NCI-H2171 treated with DMSO at 0.1 percent for 48 hours (cell line): ENCODE measurements at regions not wholly inside any gene's neighbourhood (a gene's known extent, or its start where the extent isn't known, plus 50 kb on each side); places are given as distances from the start of the nearest gene placed in this dataset.
"Not testable (repeated sequence)": the region's sequence is repeated elsewhere in the genome, so short reads cannot be mapped to it uniquely, and the experiment has no call there.

Experiments used
- DNase-seq: peaks from one replicate; lab custom pipeline; 2025; lab: John Stamatoyannopoulos, UW

DNA sequence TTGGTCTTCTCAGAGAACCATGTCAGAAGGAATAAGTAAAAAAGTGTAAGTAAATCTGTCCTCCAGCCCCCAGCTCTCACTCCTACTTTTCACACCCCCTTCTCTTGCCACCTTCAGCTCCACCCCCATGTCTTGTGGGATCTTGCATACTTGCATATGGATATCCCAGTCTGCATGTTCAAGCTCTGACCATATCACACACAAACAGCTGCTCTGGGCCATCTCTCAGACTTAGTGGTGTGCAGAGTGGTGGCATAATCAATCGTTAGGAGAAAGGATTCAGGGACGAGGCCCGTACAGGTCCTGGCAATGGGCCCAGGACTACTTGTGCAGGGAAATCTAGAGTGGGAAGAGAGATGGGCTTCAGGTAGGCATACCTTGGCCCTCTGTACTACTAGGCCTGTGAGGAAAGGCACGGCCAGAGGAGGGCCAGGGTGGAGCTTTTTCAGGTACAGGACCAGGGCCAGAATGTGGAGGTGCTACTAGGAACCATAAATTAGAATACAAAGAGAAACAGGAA, 112.0 kb upstream of the SGK1 start:
- no peak for DNase-seq

DNA sequence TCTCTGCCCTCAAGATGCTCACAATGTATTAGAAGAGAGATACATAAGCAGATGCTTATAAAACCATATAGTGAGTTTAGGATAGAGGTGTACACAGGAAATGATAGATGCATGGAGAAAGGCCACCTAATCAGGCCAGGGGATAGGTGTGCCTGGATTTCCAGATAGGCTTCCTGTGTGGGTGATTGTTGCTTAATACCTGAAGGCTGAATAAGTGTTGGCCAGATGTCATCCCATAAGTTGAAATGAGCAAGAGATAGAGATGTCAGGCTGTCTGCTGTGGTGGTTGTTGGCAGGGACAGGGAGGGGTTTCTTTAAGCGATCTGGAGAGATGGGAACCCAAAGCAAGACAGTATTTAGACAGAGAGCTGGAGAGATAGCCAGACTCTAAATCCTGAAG, 109.8 kb upstream of the SGK1 start:
- no peak for DNase-seq

DNA sequence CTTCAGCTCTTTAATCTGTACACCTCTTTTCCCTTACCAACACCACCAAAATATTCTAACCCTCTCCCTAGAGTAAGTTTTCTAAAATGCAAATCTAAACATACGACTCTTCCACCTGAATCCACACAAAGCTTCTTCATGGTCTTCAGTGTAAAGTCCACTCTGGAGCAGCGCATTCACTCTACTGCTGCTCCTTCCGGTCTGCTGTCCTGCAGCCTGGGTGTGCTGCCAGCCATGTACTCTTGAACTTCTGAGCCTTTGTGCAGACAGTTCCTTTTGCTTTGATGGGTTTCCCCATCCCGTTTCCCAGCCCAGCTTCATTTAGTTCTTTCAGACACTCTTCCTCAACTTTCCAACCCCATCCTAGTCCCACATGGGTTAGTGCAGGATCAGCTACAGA, 108.7 kb upstream of the SGK1 start:
- no peak for DNase-seq

DNA sequence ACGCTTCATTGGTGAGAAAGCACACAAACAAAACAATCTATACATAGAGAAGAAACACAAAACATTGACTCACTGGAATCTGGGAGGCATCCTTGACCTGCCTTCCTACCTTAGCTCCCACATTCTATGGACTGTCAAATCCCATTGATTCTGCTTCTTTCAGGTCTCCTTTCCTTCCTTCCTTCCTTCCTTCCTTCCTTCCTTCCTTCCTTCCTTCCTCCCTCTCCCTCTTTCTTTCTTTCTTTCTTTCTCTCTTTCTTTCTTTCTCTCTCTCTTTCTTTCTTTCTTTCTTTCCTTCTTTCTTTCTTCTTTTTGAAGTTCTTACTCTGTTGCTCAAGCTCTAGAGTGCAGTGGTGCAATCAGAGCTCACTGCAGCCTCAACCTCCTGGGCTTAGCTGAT, 108.0 kb upstream of the SGK1 start:
- DNase-seq = not testable (repeated sequence)

DNA sequence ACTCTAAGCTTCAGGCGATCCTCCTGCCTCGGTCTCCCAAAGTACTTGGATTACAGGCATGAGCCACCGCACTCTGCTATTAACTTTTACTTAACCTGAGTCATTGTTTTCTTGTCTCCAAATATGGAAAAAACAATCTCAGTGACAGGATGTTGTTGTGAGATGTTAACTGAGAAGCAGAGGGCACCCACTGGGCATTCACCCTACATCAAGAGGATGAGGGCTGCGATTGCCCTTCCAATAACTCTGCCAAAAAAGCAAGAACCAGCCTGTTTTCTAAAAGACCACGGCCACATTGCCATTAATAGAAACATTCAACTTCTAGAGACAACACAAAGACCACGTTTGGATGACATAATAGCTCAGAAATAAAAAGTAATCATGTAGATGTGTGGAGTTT, 107.6 kb upstream of the SGK1 start:
- no peak for DNase-seq

DNA sequence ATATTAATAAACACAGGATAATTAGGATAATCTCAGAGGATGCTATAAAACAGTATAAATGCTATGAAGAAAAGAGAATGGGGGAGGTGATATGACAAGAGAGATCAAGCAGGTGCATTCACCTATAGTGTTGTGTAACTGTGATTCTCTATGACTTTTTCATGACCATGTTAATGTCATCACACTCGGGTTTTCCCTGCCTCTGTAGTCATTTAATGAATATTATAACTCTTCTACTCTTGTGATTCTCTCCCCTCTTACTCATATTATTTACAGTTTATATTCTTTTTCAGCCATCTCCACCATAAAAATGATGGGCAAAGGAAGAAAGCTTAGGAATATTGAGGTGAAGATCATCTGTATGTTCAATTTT, 106.9 kb upstream of the SGK1 start:
- no peak for DNase-seq

DNA sequence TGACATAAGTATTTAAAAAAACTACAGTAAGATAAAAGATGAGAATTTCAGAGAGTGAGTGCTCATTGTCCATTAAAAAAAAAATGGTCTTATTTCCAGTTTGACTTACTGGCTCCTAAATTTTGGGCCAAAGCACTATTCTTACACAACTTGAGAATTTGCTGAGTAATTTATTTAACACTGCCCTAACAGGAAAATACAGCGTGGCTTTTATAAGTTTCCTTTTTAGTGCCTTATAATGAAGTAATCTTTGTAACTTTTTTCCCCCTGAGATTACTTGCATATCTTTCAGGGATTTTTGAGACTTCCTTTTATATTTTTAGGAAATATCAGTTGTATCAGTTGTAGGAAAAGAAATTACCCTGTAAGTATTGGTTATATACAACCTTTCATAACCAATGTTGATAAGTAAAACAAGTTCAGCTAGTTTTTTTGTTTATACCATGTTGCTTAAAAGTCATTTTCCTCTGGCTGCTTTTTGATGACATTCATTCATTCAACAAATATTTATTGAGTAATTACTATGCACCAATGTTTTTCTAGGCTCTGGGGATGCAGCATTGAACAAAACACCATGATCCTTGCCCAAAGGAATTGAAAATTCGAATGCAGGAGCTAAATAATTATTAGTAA, 106.4 kb upstream of the SGK1 start:
- no peak for DNase-seq

DNA sequence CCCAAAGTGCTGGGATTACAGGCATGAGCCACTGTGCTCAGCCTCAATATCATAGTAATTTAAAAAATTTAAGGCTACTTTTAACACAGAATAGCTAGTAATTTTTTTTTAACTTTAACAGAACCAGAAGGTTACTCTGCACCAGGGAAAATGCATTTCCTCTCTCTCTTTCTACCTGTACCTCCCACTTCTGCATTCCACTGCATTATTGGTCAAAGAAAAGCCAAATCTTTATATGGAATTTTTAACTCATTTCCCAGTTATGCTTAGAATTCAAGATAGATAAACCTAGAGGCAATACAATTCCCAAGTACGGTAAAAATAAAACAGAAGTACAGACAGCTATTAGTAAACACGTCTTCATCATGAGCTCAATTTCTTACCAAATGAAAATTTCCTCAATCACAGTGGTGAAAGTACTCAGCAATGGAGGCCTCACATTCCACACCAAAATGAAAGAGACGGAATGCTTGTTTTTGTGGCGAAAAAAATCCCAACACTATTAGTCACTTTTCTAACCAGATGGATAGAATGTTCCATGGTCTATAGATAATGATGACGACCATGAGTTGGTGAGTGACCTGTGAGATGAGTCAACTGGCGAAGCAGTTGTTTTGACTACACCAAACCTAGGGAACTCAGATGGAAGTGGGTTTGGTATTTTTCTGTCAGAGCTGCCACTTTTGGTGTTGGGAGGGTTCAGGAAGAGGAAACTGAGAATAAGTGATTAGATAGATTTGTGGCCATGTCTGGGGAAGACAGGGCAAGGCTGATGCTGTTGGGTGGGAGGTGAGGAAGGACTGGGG, 104.7 kb upstream of the SGK1 start:
- DNase-seq = no peak

DNA sequence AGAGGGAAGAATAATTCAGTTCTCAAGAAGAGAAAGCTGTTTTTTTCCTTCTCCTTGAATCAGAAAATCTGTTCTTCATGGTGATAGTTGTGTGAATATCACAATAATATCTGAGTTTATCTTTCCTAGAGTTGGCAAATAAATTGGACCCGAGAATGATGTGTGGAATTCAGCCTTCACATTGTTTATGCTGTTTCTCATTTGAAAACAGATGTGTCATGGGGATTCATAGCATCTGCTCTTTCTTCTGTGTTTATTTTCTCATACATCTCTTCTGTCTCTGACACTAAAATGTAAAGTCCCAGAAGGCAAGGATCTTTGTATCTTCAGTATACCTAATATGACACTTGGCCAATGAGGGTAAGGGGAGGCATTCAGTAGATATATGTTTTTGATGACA, 103.6 kb upstream of the SGK1 start:
- peak; percentile 39 for DNase-seq

DNA sequence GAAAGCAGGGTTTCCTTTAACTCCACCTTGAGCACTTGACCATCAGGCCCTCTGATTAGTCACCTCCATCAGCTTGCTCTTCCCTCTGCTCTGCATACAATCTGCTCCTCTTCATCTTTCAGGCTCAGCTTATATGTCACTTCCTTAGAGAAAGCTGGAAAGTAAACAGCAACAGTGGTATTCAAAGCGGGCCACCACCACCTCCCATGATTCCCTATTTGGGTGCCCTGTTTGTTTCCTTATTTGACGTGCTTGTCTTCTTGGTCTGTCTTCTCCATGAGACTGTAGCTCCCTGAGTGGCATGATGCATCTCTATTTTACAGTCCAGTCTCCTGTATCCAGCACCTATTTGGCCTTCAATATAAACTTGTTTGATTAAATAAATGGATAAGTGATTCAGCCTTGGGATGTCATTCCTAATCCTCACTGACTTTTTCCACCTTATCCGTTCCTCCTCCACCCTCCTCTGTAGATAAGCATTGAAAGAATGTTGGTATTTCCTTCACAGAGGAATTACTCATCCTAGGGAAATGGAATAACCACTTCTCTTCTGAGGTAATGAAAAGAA, 102.8 kb upstream of the SGK1 start:
- DNase-seq = no peak

DNA sequence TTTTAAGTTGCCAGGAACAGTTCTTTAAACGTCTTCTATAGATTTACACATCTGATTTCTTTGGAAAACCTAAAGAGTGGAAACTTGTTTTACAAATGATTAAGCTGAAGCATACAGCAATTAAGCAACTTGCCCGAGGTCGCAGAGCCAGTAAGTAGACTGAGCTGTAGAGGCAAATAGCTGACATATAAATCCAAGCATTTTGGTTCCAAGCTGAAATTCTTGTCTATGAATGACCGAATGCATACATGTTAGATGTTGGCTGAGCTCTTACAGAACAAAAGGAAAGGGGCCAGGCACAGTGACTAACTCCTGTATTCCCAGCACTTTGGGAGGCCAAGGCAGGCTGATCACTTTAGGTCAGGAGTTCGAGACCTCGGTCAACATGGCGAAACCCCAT, 101.8 kb upstream of the SGK1 start:
- no peak for DNase-seq

DNA sequence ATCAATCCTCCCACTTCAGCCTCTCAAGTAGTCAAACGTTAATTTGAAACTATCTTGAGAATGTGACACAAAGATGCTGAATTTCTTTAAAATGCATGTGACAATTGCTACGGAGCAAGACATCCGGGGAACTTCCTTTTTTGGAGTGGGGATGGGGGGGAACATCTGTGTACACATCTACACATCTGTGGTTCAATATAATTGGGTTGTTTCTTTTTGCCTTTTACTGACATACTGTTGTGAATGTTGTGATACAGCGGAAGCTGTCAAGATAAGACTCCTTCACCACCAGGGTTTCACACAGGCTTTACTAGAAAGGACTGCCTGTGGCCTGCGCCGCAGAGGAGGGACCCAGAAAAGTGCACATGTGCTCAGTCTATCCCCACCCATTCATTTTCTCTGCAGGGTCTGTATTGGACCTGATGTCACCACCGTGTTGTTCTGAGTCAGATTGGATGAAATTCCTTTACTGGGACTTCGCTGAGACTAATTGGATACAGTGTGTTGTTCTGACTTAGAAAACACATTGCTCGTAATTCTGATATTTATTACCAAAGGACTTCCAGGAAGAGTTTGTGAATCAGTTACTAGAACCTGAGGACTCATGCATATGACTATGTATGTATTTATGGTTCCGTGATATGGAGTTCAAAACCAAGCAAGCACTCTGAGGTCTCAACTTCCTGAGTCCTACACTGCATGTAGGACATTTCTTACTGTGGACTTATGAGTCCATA, 98.7 kb upstream of the SGK1 start:
- DNase-seq = no peak

DNA sequence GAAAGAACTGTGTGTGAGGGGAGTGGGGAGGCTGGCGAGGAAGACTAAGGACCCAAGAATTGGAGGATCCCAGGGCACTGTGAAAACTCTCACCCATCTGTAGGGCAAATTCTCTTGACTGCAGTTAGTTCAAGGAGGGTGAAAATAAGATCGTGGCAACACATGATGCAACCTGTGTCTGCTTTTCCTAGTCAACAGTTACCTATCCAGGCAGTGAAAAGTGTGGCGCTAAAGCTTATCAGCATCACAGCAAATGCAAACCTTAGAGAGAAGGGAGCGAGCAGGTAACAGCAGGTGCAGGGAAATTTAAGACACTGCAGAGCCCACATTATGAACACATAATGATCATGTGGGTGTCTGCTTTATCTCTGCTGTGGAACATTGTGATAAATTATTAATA, 97.7 kb upstream of the SGK1 start:
- DNase-seq = peak; percentile 79

DNA sequence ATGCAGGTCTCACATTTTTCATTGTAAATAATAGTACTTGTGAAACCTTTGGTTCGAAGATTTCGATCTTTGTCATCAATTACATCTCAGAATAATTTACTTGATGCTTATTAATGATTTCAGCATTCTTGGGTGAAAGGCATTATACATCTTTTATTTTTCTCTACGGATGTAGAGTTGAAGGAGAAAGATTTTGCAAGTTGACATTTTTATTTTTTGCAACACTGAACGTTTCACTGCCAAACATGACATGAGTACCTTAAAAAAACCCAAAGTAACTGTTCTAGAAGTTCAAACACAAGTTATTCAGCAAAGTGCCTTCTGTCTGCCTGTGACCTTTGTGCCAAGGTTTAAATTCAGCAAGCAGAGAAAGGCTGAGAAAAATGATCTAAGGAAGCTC, 97.3 kb upstream of the SGK1 start:
- DNase-seq = no peak

DNA sequence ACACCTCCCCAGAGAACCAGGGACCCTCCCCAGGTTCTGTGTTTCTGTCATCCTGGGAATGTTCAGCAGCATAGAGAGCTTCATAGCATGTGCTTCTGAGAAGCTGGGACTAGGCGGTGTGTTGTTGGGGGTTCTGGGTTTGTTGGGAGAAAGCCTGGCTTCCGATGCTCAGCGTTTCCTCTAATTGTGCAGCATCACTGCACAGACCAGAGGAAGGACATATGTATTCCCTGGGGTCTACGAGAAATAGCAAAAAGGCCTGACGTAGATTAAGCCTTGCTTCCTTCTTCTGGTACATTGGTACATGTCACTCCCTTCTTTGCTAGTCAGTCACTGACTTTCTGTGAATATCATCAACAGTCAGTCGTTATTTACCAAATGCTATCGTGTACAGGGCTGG, 96.9 kb upstream of the SGK1 start:
- DNase-seq = no peak

DNA sequence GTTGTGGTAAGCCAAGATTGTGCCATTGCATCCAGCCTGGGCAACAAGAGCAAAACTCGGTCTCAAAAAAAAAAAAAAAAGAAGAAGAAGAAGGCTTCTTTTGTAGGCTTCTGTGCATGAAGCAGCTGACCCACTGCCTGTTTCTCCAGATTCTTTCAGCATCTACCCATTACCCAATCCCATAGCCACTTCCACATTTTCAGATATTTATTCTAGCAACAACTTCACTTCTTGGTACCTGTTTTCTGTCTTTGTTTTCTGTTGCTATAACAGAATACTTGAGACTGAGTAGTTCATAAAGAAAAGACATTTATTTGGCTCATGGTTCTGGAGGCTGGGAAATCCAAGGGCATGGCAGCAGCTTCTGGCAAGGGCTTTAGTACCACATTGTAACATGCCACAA, 95.3 kb upstream of the SGK1 start:
- DNase-seq = no peak

DNA sequence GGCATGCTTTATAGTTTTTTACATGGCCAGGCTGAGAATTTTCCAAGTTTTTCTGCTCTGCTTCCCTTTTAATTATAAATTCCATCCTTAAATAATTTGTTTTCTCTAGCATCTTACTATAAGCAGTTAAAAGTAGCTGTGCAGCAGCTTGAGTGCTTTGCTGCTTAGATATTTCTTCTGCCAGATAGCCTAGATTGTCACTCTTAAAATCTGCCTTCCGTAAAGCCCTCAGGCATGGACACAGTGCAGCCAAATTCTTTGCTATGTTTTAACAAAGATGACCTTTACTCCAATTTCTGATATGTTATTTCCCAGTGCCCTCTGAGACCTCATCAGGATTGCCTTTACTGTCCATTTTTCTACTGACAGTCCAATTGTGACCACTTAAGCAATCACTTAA, 92.6 kb upstream of the SGK1 start:
- DNase-seq = no peak

DNA sequence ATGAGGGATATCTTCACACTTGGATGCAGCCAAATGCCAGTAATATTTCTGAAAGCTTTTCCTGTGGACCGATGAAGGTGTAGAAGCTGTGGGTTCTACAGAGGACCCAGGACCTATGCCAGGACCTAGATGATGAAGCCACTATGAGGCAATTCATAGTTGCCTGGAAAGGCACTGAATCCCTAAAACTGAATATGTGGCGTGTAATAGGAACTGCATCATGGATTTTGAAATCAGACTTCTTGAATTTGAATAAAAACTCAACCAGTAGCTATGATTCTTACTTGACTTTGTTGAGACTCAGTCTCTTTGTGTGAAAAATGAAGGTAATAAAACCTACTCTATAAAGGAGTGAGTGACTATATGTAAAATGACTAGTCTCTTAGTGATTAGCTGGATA, 89.9 kb upstream of the SGK1 start:
- DNase-seq = no peak

DNA sequence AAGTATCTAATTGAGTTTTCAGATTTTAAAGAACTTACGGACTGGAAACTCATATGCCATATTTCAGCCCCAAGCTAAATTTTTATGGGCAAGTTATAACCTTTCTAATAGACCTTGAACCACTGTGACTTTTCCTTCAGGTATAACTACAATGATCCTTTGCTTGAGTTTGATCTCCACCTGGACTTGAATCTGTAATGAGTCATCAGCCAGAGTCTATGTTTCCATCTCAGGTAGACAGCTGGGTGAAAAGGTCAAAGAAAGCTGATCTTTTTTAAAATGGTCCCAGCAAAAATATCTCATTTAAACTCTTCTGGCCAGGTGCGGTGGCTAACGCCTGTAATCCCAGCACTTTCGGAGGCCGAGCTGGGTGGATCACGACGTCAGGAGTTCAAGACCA, 88.4 kb upstream of the SGK1 start:
- no peak for DNase-seq

DNA sequence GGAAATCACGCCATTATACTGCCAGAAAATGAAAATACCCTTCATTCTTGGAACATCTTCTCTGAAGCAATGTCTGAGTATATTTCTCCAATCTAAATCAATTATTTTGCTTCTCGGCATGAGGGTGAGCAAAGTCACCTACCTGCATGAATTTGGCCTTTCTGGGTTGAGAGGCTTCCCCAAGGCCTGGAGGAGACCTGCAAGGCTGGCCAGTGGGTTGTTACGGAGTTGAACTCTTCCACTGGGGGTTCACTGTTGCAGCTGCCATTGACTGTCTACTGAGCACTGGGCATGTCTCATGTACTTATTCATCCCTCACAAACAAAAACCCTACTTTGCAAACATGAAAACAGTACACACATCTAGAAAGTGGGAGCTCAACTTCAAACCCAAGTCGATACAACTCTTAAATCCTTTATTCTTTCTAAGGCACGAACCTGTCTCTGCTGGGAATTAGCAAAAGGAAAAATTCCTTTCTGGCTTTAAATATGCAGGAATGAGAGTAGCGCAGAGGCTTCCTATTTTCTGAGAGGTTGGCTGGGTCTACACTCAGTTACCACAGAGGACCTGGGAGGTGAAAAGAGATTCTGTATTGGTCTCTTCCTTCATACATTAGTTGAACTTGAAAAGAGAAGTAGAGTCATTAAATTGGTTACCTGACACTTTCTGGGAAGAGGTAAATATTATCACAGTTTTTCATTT, 87.6 kb upstream of the SGK1 start:
- no peak for DNase-seq

DNA sequence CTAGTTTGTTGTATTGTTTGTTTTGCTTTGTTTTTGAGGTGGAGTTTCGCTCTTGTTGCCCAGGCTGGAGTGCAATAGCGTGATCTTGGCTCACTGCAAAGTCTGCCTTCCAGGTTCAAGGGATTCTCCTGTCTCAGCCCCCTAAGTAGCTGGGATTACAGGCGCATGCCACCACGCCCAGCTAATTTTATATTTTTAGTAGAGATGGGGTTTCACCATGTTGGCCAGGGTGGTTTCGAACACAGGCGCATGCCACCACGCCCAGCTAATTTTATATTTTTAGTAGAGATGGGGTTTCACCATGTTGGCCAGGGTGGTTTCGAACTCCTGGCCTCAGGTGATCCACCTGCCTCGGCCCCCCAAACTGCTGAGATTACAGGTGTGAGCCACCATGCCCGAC, 85.4 kb upstream of the SGK1 start:
- not testable (repeated sequence) for DNase-seq

DNA sequence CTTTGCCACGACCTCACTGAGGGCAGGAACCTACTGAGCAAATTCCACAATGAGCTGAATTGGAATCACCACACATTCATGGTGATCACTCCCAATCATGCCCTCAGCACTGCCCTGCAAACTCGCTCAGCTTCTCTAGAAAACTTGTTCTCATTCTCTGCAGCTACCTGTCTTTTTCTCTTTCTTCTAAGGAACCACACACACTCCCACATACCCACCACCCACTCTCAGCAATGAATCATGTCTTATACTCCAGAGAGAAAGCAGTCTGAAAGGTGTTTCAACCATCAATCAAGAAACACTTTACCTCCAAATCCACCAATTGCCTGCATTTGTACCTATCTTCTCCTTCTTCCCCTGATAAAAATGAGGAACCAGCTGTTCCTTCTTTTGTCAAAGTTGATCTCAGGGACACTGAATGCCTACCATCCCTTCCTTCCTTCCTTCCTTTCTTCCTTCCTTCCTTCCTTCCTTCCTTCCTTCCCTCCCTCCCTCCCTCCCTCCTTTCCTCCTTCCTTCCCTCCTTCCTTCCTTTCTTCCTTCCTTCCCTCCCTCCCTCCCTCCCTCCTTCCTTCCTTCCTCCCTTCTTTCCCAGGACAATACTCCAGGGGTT, 84.6 kb upstream of the SGK1 start:
- DNase-seq = no peak
